ENCODE measurements at regions not wholly inside any gene's neighbourhood (a gene's known extent, or its start where the extent isn't known, plus 50 kb on each side); places are given as distances from the start of the nearest gene placed in this dataset.

- no peak for ATAC-seq
- DNase-seq = no peak
- intact Hi-C loops (cut with DNase I) = no loop called here
Observed at GRCh38 chr13:76759877-76760276, 126.3 kb downstream of the KCTD12 start.

DNA sequence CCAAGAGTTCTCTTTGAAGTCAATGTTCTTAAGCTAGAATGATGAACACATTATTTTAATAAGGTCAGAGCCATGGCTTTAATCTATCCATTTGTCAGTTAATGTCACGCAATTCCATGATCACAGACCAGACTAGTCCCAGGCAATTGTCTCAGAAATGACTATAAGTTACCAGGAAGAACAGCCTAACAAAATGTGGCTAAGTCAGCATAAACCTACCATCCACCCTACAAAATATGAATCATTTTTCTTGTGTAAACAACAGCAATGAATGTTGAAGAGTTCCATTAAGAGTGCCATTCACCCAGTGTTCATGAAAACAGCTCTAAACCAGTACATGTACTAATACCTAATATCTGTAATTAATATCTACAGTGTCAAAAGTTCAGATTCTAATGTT, 127.5 kb downstream of the KCTD12 start:
- no peak for DNase-seq
- ATAC-seq = no peak
- intact Hi-C loops (cut with DNase I) = no loop called here

DNA sequence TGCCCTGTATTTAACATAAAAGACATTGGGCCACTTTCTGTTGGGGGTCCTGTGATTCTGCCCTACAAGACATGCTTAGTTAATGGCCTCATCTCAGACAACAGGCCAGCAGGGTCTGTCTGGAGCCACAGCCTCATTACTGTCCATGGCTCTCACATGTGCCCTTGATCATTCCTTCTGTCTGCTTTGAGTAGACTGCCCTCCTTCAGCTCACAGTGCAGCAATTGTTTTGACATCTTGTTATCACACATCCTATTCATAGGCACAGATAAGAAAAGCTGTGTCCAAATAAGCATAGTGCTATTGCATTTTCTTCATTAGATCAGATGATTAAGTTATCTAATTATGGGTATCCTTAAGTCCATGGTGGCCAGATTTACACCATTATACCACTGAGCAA, 127.9 kb downstream of the KCTD12 start:
- intact Hi-C loops (cut with DNase I) = no loop called here
- peak in 1 of 2 donors; percentile 53 for ATAC-seq
- DNase-seq = no peak

GRCh38 chr13:76756451-76756850, 129.8 kb downstream of the KCTD12 start:
- intact Hi-C loops (cut with DNase I) = no loop called here
- DNase-seq (no peak), ATAC-seq (no peak)

DNA sequence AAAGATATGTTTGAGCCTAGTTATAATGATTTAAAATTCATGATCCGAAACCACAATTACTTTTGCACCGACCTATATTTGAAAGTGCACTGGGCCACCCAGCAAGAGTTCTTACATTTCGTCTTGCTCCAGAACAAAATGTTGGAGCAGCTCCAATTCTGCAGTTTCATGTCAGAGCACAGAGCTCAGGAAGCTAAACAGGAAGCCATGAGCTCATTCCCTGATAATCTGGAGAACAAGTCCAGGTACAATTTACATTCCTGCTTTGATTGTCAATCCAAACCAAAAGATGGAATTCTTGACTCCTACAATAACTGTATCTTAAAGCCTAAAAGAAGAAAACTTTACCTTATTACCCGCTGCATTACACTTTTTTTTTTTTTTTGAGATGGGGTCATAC, 131.8 kb downstream of the KCTD12 start:
- ATAC-seq = peak in 1 of 2 donors; percentile 54

GRCh38 chr13:76751278-76751677, 134.9 kb downstream of the KCTD12 start:
- intact Hi-C loops (cut with DNase I) = no loop called here
- DNase-seq (no peak), ATAC-seq (no peak)

More for the DNA sequence above, 131.8 kb downstream of the KCTD12 start:
- intact Hi-C loops (cut with DNase I) = no loop called here
- DNase-seq = peak; percentile 30

DNA sequence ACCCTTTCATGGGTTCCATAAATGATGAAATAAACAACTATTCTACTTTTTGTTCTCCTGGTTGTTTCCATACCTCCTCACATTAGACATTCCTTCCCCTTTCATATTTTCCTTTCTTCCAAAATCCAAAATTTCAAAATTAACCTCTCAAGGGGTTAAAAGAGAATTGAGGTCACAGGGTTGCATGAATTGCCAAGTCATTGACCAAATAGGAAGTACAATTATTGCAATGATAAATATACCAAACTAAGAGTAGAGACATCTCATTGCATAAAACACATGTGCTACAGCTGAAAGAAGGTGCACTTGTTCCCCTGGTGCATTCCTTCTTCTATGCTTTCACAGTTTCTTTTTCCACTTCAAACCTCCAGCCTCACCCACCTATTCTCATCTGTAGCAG, 136.1 kb downstream of the KCTD12 start:
- DNase-seq (no peak), ATAC-seq (no peak)
- intact Hi-C loops (cut with DNase I) = no loop called here

DNA sequence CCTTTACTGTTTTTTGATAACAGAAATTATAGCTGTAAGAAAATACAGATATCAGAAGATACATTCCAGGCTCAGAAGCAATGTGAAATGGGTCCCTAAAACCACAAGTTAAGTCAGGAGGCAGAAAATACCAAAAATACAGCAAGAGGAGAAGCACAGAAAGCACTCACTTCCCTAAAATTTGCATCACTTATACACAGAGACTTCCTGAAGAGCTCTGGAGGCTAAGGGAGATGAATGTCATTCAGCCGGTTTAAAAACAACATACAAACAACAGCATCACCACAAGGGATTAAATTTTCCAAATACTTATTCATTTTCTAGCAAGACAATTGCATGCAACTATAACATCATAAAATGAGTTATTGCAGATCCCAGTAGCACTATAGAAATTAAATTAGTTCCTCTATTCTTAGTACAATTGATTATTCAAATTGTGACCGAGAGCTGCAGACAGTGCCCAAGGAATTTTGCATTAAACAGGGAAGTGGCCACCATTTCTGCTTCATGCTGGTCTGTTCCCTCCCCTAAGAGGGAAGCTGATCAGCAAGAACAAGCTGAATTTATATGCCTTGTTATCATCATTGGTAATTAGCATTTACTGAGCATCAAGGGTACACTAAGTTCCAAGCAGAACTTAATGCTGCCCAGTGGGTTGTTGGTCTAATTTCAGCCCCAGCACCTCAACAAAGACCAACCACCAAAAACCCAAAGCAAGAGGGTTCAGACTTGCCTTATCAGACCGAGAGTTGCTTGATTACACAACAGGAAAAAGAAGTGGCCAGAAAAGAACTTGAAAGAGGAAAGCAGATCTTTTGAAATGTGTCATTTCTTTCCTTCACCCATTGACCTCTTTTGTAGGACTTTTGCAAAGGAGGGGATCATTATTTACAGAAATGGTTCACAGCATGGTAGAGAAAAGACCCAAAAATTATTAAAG, 140.7 kb downstream of the KCTD12 start:
- no peak for DNase-seq
- intact Hi-C loops (cut with DNase I) = no loop called here
- peak in 1 of 2 donors; percentile 61 for ATAC-seq

- DNase-seq (no peak), ATAC-seq (no peak)
- intact Hi-C loops (cut with DNase I) = no loop called here
Observed at GRCh38 chr13:76741624-76742023, 144.6 kb downstream of the KCTD12 start.

DNA sequence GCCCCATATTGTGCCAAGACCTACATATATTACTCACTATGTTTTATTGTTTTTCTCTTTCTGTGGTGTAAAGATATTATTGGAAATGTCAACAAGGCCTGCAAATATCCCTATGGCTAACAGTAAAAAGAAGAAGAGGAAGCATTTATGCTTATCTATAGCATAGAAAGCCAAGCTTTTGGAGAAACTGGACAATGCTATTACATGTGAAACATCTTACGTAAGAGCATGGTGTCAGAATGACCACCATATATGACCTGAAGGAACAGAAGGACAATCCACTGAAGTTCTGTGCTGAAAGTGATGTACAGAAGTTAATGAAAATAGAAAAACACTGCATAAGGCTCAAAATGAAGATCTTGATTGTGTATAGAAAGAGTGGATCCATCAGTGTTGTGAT, 145.2 kb downstream of the KCTD12 start:
- DNase-seq (no peak), ATAC-seq (no peak)
- intact Hi-C loops (cut with DNase I) = no loop called here

- ATAC-seq (no peak), DNase-seq (no peak)
- intact Hi-C loops (cut with DNase I) = no loop called here
Observed at GRCh38 chr13:76738616-76739015, 147.6 kb downstream of the KCTD12 start.

- DNase-seq (no peak), ATAC-seq (no peak)
- intact Hi-C loops (cut with DNase I) = no loop called here
Observed at GRCh38 chr13:76737526-76737925, 148.7 kb downstream of the KCTD12 start.

GRCh38 chr13:76735641-76736040, 150.6 kb downstream of the KCTD12 start:
- ATAC-seq (no peak), DNase-seq (no peak)
- intact Hi-C loops (cut with DNase I) = no loop called here

DNA sequence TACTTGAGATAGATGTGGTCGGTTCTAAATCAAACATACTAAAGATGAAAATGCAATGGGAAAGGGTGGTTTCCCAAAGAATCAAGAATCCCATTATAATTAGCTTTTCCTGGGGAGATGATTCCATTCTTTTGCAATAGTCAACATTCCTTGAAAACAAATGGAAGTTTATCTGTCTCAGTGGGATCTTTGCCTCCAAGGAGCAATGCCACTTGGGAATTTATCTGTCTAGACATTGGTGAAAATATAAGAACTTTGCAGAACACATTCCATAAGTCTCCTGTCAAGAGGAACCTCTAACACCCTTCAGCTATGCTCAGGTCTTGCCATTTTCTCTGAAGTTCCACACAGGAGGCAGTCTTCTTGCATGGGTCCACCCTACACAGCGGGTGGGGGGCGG, 152.5 kb downstream of the KCTD12 start:
- intact Hi-C loops (cut with DNase I) = no loop called here
- ATAC-seq (no peak), DNase-seq (no peak)

DNA sequence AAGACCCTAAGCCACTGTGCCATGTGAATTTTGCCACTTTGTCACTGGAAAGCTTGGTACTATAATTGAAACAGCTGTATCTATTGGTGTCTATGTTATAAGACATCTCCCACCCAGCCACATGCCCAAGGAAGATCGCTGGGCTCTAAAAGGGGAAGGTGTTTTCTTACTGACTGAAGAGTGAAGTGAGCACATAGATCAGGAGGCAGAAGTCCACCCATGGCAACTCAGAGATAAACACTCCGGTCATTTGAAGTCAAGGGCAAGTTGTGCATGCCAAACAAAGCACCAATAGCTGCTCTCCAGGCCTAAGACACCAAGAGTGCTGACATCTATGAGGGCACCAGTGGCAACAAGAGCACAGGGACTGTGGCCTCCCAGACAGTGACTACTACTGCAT, 153.8 kb downstream of the KCTD12 start:
- intact Hi-C loops (cut with DNase I) = no loop called here
- DNase-seq (no peak), ATAC-seq (no peak)

DNA sequence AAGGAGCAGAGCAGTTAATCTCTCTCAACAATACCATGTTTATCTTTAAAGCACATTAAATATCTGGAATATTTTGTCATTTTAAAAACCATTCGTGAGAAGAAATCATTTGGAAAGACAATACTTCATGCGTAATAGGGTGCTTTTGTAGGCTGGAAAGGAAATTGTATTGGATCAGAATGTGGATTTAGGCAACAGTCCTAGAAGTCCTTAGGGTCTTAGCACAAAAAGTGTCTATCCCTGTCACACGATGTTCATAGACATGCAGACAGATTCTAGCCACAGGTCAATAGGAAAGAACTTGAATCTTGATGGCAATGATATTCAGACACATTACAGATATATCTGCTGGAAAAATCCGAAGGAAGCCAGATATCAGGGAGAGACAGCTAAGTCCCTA, 156.0 kb downstream of the KCTD12 start:
- peak in 1 of 2 donors; percentile 50 for ATAC-seq
- intact Hi-C loops (cut with DNase I) = no loop called here
- DNase-seq = no peak

- no peak for ATAC-seq
- DNase-seq = no peak
- intact Hi-C loops (cut with DNase I) = no loop called here
Observed at GRCh38 chr13:76729691-76730090, 156.5 kb downstream of the KCTD12 start.

DNA sequence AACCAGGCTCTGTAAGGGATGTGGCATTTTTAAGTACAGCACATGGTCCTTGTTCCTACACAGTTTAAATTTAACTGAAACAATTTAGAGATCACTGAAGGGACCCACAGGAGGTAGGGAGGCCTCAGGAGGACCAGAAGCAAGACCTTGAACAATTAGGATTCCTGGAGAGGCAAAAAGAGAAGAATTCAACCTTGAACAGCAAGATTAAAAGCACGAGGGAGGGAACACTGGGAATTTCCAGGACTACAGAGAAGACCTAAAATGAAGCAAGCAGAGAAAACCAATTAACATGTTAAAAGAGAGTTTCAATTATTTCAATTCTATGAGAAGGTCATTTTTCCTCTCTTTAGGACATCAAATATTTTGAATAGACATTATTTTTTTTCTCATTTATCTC, 160.3 kb downstream of the KCTD12 start:
- ATAC-seq (no peak), DNase-seq (no peak)
- intact Hi-C loops (cut with DNase I) = no loop called here

GRCh38 chr13:76725211-76725610, 161.0 kb downstream of the KCTD12 start:
- ATAC-seq (peak in 1 of 2 donors; percentile 16), DNase-seq (no peak)
- intact Hi-C loops (cut with DNase I) = no loop called here

DNA sequence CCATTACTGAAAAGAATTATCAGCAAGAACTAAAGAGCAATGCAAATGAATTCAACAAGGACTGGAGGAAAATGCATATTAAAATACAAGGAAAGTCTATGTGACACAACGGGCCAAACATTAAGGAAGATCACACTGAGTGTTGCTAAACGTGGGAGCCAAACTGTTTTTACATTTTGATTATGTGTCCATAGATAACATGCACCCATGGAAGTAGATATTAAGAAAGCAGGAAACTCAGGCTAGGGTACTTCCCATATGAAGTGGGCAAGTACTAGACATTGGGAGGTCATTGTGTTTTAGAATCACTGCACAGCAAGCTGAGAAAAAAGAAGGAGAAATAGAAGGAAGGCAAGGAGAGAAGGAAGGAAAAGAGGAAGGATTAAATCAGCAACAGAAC, 161.8 kb downstream of the KCTD12 start:
- DNase-seq = no peak
- no peak for ATAC-seq
- intact Hi-C loops (cut with DNase I) = no loop called here

DNA sequence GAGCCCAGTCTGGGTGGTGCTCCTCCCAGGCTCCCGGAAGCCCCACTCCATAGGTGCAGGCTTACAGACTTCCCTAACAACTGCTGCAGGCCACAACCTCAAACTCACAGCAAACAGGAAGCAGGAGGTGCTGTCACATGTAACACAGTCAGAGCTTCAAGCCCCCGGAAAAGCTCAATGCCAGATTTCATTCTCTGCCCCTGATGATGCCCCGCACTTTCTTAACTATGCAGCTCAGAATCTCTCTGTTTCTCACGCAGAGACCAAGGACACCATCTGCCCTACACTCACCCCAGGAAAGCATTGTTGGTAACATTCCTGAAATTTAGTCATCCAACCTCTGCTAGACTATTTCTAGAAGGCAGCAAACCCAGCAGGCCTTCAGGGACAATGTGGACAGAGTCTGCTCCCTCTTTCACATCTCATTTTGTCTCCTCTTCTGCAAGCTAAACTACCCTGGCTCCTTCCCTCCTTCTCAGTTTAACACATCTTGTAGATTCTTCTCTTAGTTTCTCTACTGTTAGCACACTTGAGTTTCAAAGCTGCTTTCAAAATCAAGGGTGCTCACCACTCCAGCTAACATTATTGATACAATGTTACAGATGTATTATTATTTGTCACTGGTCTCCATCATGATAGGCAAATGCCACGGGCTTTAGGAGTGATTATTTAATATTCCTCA, 162.5 kb downstream of the KCTD12 start:
- DNase-seq = peak; percentile 24
- ATAC-seq = peak; percentile 65 to 75
- intact Hi-C loops (cut with DNase I) = no loop called here

Measured in left cardiac atrium (tissue), 4 donors.